GM23248 (cell line): ENCODE measurements at regions not wholly inside any gene's neighbourhood (a gene's known extent, or its start where the extent isn't known, plus 50 kb on each side); places are given as distances from the start of the nearest gene placed in this dataset.

Source experiments
- EZH2 ChIP-seq: fragments of 200-600 bp; sonication (generic); IDR thresholded peaks from 2 replicates; pipeline ENCODE4 v1.6.1; 2018; ENCODE audit warnings: antibody characterized with exemption, mild to moderate bottlenecking; ENCODE audit not compliant: insufficient read depth, poor library complexity, severe bottlenecking
- EZH2phosphoT487 ChIP-seq: fragments of 200-600 bp; sonication (generic); IDR thresholded peaks from 2 replicates; pipeline ENCODE4 v1.6.1; 2018; ENCODE audit warnings: antibody characterized with exemption, moderate library complexity, mild to moderate bottlenecking, low read depth; ENCODE audit not compliant: insufficient read depth

- TF ChIP-seq EZH2, result no peak
- TF ChIP-seq EZH2phosphoT487, result no peak
Measured at GRCh38 chrX:45553417-45553816, 352.7 kb upstream of the DIPK2B start.
